Activated naive CD8-positive, alpha-beta T cell treated with anti-CD3 and anti-CD28 coated beads, Interleukin-2, amount 50 U/mL, for 24 hours (primary cell): ENCODE measurements at regions not wholly inside any gene's neighbourhood (a gene's known extent, or its start where the extent isn't known, plus 50 kb on each side); places are given as distances from the start of the nearest gene placed in this dataset.
"Not testable (repeated sequence)": the region's sequence is repeated elsewhere in the genome, so short reads cannot be mapped to it uniquely, and the experiment has no call there.

ENCODE experiments used
- ATAC-seq: fragments of 150-1000 bp; cut with Tn5 transposase; one replicate; pipeline ENCODE4 v1.10.0; 2021
- DNase-seq: peaks from one replicate; pipeline ENCODE4 v3.0.0; 2021
- H3K27ac Mint-ChIP-seq: one replicate; pipeline ENCODE4 v1.8.0; 2021; ENCODE audit warnings: mild to moderate bottlenecking, mixed read lengths
- H3K27me3 Mint-ChIP-seq: one replicate; pipeline ENCODE4 v1.8.0; 2021; ENCODE audit warnings: mixed read lengths
- H3K36me3 Mint-ChIP-seq: one replicate; pipeline ENCODE4 v1.8.0; 2021; ENCODE audit warnings: low read depth, mixed read lengths
- H3K4me1 Mint-ChIP-seq: one replicate; pipeline ENCODE4 v1.8.0; 2021; ENCODE audit warnings: mixed read lengths
- H3K4me3 Mint-ChIP-seq: one replicate; pipeline ENCODE4 v1.8.0; 2021; ENCODE audit warnings: mild to moderate bottlenecking, moderate library complexity, mixed read lengths
- H3K9me3 Mint-ChIP-seq: one replicate; pipeline ENCODE4 v1.8.0; 2021; ENCODE audit warnings: mixed read lengths

DNA sequence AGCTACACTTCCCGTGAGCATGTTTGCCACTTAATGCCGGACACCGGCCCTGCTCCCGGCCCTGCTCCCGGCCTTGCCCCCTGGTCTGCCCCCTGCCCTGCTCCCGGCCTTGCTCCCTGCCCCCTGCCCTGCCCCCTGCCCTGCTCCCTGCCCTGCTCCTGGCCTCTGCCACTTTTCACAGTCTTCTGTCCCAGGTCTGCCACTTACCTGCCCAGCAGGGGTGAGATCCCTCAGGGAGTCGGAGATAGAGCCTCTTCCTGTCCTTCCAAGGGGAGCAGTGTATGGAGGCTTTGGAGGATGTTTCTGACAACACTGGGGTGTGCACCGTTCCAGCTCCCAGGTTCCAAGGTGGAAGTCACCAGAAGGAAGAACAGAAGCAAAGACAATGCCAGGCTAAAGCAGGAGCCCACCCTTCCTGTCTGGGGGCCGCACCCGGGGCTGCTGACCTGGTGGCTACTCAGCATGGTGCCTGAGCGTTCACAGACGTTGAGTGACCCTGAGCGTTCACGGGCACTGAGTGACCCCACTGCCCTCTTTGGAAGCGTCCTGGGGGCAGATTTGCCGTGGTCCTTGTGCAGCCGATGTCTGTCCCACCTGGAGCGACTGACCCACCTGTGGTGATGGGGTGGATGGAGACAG is 199.8 kb downstream of the DLL1 start:
- ATAC-seq (no peak), DNase-seq (no peak)
- H3K9me3 Mint-ChIP-seq: no peaks in the 10 kb centered on the region
- no peak overlapping the region for H3K27ac Mint-ChIP-seq
- no peaks in the 10 kb centered on the region for H3K27me3 Mint-ChIP-seq
- peaks cover 36% of the 10 kb centered on the region for H3K4me1 Mint-ChIP-seq
- H3K36me3 Mint-ChIP-seq: no peaks in the 10 kb centered on the region
- H3K4me3 Mint-ChIP-seq: no peak overlapping the region

DNA sequence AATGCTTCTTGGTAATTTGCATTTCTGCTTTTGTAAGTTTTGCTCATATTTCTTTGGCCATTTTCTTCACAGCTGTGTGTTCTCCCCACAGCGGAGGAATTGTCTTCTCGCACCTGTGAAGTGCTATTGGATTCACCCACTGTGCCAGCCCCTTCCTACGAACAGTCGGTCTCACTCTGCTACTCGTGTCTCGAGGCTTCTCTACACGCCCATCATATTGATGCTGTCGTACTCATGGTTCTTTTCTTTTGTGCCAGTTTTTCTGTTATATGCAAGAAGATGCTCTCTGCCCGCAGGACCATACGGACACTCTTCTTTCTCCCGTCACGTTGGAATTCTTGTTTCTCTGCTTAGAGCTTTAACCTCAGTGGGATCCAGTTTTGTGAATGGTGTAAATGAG is 200.3 kb downstream of the DLL1 start:
- DNase-seq (no peak), ATAC-seq (no peak)
- Mint-ChIP-seq H3K27me3 (no peaks in the 10 kb centered on the region), H3K27ac (no peak overlapping the region), H3K9me3 (no peaks in the 10 kb centered on the region), H3K4me3 (no peak overlapping the region), H3K4me1 (peaks cover 39% of the 10 kb centered on the region), H3K36me3 (no peaks in the 10 kb centered on the region)

DNA sequence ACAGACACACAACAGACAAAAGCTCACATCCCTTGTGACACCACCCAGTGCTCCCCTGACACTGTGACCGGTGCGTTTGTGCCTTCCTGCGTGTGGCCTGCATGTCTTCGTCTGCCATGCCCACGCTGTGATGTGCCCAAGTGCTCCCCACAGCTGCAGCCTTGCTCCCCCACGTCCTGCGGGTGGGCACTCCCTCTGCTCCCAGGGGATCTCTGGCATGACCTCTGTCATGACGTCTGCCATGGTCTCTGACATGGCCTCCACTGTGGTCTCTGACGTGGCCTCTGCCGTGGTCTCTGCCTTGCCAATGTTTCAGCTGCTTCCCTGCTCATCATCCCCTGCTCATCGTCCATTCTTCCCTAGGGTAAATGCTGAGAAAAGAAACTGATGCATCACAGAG is 200.9 kb downstream of the DLL1 start:
- no peak for DNase-seq
- H3K27ac Mint-ChIP-seq: peak overlapping the region; percentile 99
- no peaks in the 10 kb centered on the region for H3K9me3 Mint-ChIP-seq
- ATAC-seq: peak; percentile 3
- H3K27me3 Mint-ChIP-seq: no peaks in the 10 kb centered on the region
- no peaks in the 10 kb centered on the region for H3K36me3 Mint-ChIP-seq
- H3K4me1 Mint-ChIP-seq: peaks cover 39% of the 10 kb centered on the region
- peak overlapping the region; percentile 89 for H3K4me3 Mint-ChIP-seq

DNA sequence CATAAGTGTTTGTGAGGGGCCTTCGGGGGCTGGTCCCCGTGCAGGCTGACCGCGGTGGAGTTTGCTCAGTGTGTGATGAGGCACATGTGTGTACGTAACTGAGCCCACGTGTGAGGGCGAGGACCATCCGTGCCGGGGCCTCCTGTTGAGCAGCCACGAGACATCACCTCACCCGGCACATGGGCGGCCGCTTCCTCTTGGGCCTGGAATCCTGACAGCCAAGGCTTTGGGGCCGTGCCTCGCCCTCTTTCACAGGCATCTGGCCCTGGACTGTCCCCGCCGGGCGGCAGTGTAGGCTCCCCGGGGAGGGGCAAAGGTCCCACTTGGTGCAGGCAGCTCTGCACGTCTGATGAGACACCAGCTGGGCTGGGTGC is 202.3 kb downstream of the DLL1 start:
- ATAC-seq: peak; percentile 26
- Mint-ChIP-seq H3K4me1 (peaks cover 39% of the 10 kb centered on the region), H3K4me3 (peak overlapping the region; percentile 89), H3K27me3 (no peaks in the 10 kb centered on the region), H3K27ac (peak overlapping the region; percentile 99), H3K9me3 (no peaks in the 10 kb centered on the region), H3K36me3 (no peaks in the 10 kb centered on the region)
- peak; percentile 34 for DNase-seq

DNA sequence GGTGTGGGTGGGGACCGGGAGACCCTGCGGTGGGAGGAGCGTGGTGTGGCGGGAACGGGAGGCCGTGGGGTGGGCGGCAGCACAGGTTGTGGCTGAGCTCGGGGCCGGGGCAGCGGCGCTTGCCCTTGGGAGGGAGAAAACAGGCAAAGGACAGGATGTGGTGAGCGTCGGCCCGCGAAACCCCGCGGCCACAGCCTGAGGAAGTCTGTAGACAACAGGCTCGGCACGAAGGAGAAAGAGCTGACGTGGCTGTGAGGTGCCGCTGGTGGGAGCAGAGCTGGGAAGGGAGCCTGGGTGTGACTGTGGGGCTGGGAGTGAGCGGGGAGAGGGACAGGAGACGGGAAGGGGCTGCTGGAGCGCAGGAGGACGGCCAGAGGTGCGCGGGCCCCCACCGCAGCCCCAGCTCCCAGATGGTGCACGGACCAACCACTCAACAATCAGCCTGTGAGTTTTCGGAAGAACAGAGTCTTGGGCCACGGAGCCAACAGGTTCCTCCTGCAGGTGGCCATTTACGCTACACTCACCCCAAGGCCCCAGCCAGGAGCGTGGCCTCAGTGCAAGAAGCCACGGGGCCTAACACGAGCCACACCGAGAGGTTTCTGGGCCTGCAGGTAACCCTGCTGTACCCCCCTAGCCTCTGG is 202.8 kb downstream of the DLL1 start:
- Mint-ChIP-seq H3K27me3 (no peaks in the 10 kb centered on the region), H3K27ac (peak overlapping the region; percentile 99), H3K4me1 (peaks cover 39% of the 10 kb centered on the region), H3K4me3 (peak overlapping the region; percentile 89), H3K9me3 (no peaks in the 10 kb centered on the region), H3K36me3 (no peaks in the 10 kb centered on the region)
- ATAC-seq: peak; percentile 62
- peak; percentile 68 for DNase-seq

DNA sequence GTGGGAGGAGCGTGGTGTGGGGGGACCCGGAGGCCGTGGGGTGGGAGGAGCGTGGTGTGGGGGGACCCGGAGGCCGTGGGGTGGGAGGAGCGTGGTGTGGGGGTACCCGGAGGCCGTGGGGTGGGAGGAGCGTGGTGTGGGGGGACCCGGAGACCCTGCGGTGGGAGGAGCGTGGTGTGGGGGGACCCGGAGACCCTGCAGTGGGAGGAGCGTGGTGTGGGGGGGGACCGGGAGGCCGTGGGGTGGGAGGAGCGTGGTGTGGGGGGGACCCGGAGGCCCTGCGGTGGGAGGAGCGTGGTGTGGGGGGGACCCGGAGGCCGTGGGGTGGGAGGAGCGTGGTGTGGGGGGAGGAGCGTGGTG is 203.5 kb downstream of the DLL1 start:
- not testable (repeated sequence) for DNase-seq, H3K4me3 Mint-ChIP-seq, H3K27me3 Mint-ChIP-seq, H3K36me3 Mint-ChIP-seq, H3K9me3 Mint-ChIP-seq, ATAC-seq
- H3K4me1 Mint-ChIP-seq: peaks cover 42% of the 10 kb centered on the region
- peak overlapping the region; percentile 56 for H3K27ac Mint-ChIP-seq

DNA sequence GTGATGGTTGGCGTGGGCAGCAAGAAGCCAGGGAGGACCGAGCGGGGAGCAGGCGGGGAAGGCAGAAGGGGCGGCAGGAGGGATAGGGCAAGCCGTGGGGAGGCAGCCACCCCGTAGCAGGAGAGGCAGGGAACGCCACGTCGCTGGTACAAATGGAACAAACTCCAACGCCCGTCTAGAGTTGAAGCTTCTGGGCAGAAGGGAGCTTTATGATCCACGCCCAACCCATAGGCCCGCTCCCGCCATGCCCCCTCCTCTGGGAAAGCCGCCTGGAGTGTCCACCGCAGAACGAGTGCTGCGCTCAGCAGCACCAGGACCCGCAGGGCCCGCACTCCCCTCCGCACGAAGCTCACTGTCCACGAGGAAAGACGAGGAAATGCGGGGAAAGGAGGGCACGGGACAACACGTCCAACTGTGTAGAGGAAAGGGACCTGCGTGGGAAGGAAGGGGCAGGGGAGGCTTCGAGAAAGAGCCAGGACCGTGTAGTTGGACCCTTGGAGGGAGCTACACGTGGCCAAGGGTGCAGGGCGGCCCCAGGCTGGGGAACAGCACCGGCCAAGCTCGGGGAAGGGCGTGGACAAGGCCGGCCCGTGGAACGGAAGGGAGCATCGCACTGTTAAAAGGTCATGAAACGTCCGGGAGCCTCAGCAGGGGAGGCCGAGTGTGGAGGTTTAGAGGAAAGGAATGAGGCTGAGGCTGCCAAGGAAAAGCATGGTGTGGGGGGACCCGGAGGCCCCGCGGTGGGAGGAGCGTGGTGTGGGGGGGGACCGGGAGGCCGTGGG is 204.0 kb downstream of the DLL1 start:
- Mint-ChIP-seq H3K4me1 (peaks cover 43% of the 10 kb centered on the region), H3K9me3 (no peaks in the 10 kb centered on the region), H3K4me3 (no peak overlapping the region), H3K27me3 (no peaks in the 10 kb centered on the region), H3K36me3 (no peaks in the 10 kb centered on the region), H3K27ac (peak overlapping the region; percentile 56)
- ATAC-seq: no peak
- no peak for DNase-seq

DNA sequence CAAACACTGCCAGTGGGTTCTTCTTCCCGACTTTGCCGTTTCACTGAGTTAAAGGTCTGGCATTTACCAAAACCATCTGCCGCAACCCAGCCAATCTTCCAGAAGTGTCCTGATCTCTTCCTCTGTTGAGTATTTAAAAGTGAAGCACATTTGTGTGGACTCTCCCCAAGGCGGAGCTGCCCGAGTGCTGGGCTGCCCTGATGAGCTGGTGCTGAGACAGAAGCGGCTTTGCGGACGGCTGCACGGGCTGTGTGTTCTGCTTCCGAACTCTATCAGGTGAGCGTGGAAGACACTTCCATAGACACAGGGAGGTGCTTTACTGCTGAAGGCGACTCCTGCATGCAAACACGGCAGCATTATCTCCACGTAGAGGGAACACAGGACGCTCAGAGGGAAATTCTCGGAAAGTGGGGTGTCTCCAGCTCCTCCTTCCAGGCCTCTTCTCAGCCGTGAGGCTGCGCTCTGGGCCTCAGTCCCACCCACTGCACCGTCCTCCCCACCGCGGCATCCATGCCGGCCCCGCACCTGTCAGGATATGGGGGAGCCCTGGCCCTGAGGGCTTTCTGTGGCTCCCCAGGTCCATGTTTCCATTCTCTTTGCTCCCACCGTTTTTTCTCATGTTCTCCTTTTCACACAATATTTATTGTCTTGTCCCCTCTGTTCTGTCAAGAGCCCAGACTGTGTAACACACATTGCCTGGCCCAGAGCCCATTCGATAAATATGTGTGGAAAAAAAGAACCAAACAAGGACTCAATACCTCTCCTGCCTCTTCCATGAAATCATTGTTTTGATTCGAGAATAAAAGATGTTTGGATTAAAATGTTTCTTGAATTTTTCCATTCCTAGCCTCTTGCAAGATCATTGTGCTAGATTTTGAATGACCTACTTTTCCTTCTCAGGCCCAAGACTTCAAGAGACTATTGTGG is 205.1 kb downstream of the DLL1 start:
- no peak for ATAC-seq
- H3K4me1 Mint-ChIP-seq: peaks cover 42% of the 10 kb centered on the region
- no peaks in the 10 kb centered on the region for H3K36me3 Mint-ChIP-seq
- no peaks in the 10 kb centered on the region for H3K27me3 Mint-ChIP-seq
- peak overlapping the region; percentile 10 for H3K27ac Mint-ChIP-seq
- no peaks in the 10 kb centered on the region for H3K9me3 Mint-ChIP-seq
- no peak overlapping the region for H3K4me3 Mint-ChIP-seq
- DNase-seq: no peak

DNA sequence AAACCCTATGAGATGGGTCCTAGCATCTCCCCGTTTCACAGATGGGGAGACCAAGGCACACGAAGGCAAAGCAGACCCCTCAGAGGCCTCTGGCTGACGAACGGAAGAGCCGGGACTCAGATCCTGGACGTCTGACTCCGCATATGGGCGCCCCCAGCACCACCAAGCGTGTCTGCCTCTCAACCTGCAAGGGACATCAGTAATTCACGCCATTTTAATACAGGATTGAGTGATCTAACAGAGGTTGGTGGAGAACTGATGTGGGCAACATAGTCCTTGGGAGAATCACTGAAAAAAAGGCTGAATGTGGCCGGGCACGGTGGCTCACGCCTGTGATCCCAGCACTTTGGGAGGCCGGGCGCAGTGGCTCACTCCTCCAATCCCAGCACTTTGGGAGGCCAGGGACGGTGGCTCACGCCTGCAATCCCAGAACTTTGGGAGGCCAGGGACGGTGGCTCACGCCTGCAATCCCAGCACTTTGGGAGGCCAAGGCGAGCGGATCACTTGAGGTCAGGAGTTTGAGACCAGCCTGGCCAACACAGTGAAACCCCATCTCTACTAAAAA is 206.6 kb downstream of the DLL1 start:
- no peak for ATAC-seq
- peaks cover 1% of the 10 kb centered on the region for H3K9me3 Mint-ChIP-seq

DNA sequence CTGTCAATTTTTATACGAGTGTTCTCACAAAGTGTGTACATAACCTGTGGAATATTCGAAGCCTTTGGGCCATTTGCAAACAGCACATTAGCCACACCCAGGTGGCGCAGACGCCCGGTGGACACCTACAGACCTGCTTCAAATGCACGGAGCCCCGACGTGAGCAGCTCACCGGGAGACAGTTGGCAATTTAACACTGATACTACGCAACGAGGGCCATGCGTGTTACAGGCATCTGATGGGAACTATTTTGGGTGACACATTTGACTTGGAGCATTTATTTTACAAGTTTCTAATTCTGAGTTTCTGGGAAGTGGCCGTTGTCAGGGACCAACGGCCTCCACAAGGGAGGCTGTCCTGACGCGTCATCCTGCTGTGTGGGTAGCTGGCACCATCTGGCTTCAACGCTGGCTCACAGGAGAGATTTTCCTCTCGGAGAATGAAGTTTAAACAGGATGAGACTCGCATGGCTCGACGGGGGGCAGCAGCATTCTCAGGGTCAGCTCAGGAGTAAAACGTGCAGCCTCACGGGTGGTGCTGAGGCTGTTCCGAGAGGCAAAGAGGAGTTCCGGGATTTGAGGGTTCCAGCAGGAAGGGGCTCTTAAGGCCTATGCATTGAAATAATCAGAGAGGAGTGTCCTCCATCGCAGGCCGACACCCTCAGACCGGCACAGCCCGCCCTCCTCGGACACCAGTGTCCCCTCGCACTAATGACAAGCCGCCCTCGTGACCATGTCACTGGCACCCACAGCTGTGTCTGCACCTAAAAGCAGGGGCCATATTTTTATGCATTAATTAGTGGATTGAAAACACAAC is 207.4 kb downstream of the DLL1 start:
- no peak for ATAC-seq
- Mint-ChIP-seq H3K4me1 (peaks cover 19% of the 10 kb centered on the region), H3K27me3 (no peaks in the 10 kb centered on the region), H3K36me3 (no peaks in the 10 kb centered on the region), H3K9me3 (peaks cover 4% of the 10 kb centered on the region), H3K27ac (peak overlapping the region; percentile 15), H3K4me3 (no peak overlapping the region)
- DNase-seq: no peak

More for the DNA sequence above, 206.6 kb downstream of the DLL1 start:
- H3K27ac Mint-ChIP-seq: no peak overlapping the region
- DNase-seq: no peak
- peaks cover 27% of the 10 kb centered on the region for H3K4me1 Mint-ChIP-seq
- H3K27me3 Mint-ChIP-seq: no peaks in the 10 kb centered on the region
- no peak overlapping the region for H3K4me3 Mint-ChIP-seq
- no peaks in the 10 kb centered on the region for H3K36me3 Mint-ChIP-seq

DNA sequence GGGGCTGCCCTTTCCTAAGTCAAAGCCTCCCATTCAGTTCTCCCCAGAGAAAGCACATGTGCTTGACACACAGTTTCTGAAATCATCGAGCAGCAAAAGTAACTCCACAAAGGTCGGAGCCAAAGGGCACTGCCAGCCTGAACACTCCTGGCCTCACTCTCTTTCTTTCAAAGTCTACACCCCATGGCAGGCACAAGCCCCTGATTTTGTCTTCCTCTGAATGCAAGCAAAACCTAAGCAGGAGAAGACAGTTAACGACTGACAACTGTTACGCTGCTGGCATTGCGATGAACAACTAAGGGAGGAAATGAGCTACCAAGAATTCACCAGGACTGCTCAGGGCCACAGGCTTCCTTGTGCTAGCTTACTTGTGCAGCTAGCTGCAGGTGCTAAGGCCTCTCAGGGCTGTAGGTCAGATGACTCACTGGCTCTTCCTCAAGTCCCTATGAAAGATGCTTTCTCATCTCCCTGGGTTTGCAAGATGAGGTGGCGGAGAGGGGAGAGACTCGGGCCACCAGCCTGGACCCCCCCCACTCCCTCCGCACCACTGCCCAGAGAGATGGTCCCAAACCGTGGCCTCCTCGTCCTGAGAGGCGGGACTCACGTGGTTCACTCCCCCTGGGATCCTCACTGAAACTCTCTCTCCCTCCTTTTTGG is 208.2 kb downstream of the DLL1 start:
- H3K4me3 Mint-ChIP-seq: no peak overlapping the region

DNA sequence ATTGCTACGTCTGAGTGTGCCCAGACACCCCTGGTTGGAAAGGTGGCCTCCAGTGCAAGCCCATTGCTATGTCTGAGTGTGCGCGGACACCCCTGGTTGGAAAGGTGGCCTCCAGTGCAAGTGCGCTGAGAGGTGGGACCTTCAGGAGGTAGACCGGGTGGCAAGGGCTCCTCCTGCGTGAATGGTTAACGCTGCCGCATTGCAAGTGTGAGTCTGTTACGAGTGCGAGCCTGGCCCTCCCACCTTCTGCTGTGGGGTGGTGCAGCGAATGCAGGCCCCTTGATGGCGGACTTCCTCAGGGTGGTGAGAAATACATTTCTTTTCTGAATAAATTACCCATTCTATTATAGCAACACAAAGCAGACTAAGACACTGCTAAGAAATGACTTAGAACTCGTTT is 208.8 kb downstream of the DLL1 start:
- Mint-ChIP-seq H3K4me3 (no peak overlapping the region), H3K4me1 (peaks cover 11% of the 10 kb centered on the region), H3K36me3 (no peaks in the 10 kb centered on the region), H3K27ac (no peak overlapping the region), H3K27me3 (no peaks in the 10 kb centered on the region), H3K9me3 (peaks cover 4% of the 10 kb centered on the region)
- no peak for ATAC-seq
- DNase-seq: no peak

More for the DNA sequence above, 208.2 kb downstream of the DLL1 start:
- Mint-ChIP-seq H3K27ac (peak overlapping the region; percentile 15), H3K9me3 (peaks cover 4% of the 10 kb centered on the region), H3K27me3 (no peaks in the 10 kb centered on the region), H3K36me3 (no peaks in the 10 kb centered on the region), H3K4me1 (peaks cover 12% of the 10 kb centered on the region)
- DNase-seq: no peak
- ATAC-seq: peak; percentile 77

DNA sequence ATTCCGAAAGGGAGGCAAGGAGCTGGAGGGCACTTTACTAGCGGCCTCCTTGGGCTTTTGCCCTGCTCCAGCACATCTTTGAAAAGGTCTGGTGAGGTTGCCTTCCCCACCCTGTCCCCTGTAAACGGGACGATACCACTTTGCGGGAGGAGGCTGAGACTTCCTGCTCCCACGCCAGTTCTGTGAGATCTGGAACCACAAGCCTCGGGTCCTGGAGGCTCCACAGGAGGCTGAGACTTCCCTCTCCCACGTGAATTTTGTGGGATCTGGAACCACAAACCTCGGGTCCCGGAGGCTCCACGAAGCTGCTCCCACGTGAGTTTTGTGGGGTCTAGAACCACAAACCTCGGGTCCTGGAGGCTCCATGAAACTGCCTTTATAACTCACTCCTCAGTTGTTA is 209.3 kb downstream of the DLL1 start:
- Mint-ChIP-seq H3K4me1 (peaks cover 9% of the 10 kb centered on the region), H3K9me3 (peaks cover 4% of the 10 kb centered on the region), H3K36me3 (no peaks in the 10 kb centered on the region), H3K4me3 (no peak overlapping the region), H3K27ac (no peak overlapping the region), H3K27me3 (no peaks in the 10 kb centered on the region)
- no peak for ATAC-seq
- DNase-seq: no peak
